OCI-LY7 (cell line): ENCODE measurements at regions not wholly inside any gene's neighbourhood (a gene's known extent, or its start where the extent isn't known, plus 50 kb on each side); places are given as distances from the start of the nearest gene placed in this dataset.

Experiments
- CTCF ChIP-seq: fragments of 200-600 bp; sonication (generic); conservative IDR thresholded peaks from 2 replicates; pipeline ENCODE4 v1.5.1; 2014; ENCODE audit warnings: mild to moderate bottlenecking, antibody characterized with exemption, low read length, moderate library complexity, mixed read lengths
- EZH2phosphoT487 ChIP-seq: fragments of 200-600 bp; sonication (generic); IDR thresholded peaks from 2 replicates; pipeline ENCODE4 v1.6.1; 2018; ENCODE audit warnings: low read depth, borderline replicate concordance, mild to moderate bottlenecking, mixed run types, antibody characterized with exemption, low read length, moderate library complexity, mixed read lengths

- TF ChIP-seq CTCF, result no peak
- TF ChIP-seq EZH2phosphoT487, result no peak
Observed at GRCh38 chr6:170082067-170082466, 208.8 kb downstream of the DLL1 start.
